SK-N-SH (cell line): ENCODE measurements at regions not wholly inside any gene's neighbourhood (a gene's known extent, or its start where the extent isn't known, plus 50 kb on each side); places are given as distances from the start of the nearest gene placed in this dataset.

Experiments used
- CTCF ChIP-seq: fragments of 200-600 bp; sonication (generic); IDR thresholded peaks from 2 replicates; pipeline ENCODE4 v1.6.1; 2017; ENCODE audit warnings: antibody characterized with exemption, mild to moderate bottlenecking, moderate library complexity
- EP300 ChIP-seq, 2 experiments: IDR thresholded peaks; 2 replicates each; pipeline versions ENCODE4 v1.4.0 to v1.6.1; 2012; ENCODE audit warnings: borderline replicate concordance in 1 of 2, low read depth in 1 of 2, low read length in 1 of 2
- REST ChIP-seq: IDR thresholded peaks from 2 replicates; pipeline ENCODE4 v1.6.1; 2012; ENCODE audit warnings: mild to moderate bottlenecking, low read depth, low read length, moderate library complexity
- RFX5 ChIP-seq: IDR thresholded peaks from 2 replicates; pipeline ENCODE4 v1.6.1; 2012; ENCODE audit warnings: mild to moderate bottlenecking, improper control_type of control experiment, low read length

GRCh38 chr14:28098856-28099255 lies 667.7 kb upstream of the FOXG1 start:
- TF ChIP-seq CTCF (no peak), EP300 (IDR thresholded peaks at IDR 0.05; ENCODE audit: borderline replicate concordance in 1 of 2, low read depth in 1 of 2, low read length in 1 of 2) (peak in 1 of 2 experiments; percentile 81; a peak in 2 of 4 replicates), REST (no peak), RFX5 (no peak)
